ENCODE measurements at regions not wholly inside any gene's neighbourhood (a gene's known extent, or its start where the extent isn't known, plus 50 kb on each side); places are given as distances from the start of the nearest gene placed in this dataset.

DNA sequence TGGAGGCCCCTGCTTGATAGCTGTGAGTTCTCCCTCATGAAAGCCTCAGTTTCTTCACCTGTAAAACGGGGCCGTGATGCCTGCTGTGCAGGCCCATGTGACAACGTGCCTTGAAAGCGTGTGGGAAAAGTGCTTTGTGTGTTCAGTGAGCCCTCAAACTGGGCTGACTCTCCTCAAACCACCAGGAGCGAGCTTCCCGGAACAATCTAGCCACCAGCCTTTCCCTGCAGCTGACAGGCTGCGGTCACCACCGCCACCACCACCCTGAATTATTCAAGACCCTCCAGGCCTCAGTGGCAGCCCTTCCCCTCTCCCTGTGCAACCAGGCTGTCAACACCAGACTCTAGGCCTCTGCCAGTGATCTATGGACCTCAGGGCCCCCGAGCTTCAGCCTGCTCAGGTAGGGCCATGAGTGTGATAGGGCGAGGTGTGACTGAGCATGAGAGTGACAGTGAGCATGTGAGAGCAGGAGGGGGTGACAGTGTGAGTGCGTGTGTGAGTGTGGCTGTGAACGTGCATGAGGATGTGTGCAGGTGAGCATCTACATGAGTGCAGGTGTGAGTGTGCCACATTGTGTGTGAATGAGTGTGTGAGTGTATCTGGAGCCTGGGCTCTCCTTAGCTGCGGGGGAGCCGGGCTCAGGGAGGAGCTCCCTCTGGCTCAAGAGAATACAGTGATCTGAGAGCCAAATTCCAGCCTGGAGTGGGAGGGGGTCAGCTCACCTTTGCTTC, 53.3 kb upstream of the PSD2 start:
- TF ChIP-seq, protein P1, sequence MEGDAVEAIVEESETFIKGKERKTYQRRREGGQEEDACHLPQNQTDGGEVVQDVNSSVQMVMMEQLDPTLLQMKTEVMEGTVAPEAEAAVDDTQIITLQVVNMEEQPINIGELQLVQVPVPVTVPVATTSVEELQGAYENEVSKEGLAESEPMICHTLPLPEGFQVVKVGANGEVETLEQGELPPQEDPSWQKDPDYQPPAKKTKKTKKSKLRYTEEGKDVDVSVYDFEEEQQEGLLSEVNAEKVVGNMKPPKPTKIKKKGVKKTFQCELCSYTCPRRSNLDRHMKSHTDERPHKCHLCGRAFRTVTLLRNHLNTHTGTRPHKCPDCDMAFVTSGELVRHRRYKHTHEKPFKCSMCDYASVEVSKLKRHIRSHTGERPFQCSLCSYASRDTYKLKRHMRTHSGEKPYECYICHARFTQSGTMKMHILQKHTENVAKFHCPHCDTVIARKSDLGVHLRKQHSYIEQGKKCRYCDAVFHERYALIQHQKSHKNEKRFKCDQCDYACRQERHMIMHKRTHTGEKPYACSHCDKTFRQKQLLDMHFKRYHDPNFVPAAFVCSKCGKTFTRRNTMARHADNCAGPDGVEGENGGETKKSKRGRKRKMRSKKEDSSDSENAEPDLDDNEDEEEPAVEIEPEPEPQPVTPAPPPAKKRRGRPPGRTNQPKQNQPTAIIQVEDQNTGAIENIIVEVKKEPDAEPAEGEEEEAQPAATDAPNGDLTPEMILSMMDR (IDR thresholded peaks at IDR 0.05): no peak
- TF ChIP-seq POLR2AphosphoS5 (IDR thresholded peaks at IDR 0.05): no peak
